Esophagus (tissue), 2 donors: ENCODE measurements at regions not wholly inside any gene's neighbourhood (a gene's known extent, or its start where the extent isn't known, plus 50 kb on each side); places are given as distances from the start of the nearest gene placed in this dataset.

Experiments used
- H3K27ac ChIP-seq, 2 donors: one replicate each; pipeline ENCODE4 v1.5.1; 2013; ENCODE audit warnings: low read depth in 2 of 2, mild to moderate bottlenecking in 2 of 2, inconsistent platforms in 1 of 2, low read length in 1 of 2, moderate library complexity in 1 of 2
- H3K27me3 ChIP-seq, 2 donors: one replicate each; pipeline ENCODE4 v1.6.1; 2013; ENCODE audit warnings: low read length in 2 of 2, control low read depth in 1 of 2, mild to moderate bottlenecking in 1 of 2; ENCODE audit not compliant: insufficient read depth in 2 of 2, control insufficient read depth in 1 of 2
- H3K36me3 ChIP-seq, 2 donors: one replicate each; pipeline ENCODE4 v1.6.1; 2013; ENCODE audit warnings: low read length in 1 of 2; ENCODE audit not compliant: control insufficient read depth in 2 of 2, insufficient read depth in 2 of 2
- H3K4me1 ChIP-seq, 2 donors: one replicate each; pipeline ENCODE4 v1.6.1; 2013; ENCODE audit warnings: low read length in 1 of 2; ENCODE audit not compliant: control insufficient read depth in 2 of 2, insufficient read depth in 2 of 2
- H3K4me3 ChIP-seq, 2 donors: one replicate each; pipeline ENCODE4 v1.5.1; 2013; ENCODE audit warnings: low read length in 2 of 2, mild to moderate bottlenecking in 2 of 2, low read depth in 1 of 2, moderate library complexity in 1 of 2
- H3K9me3 ChIP-seq, 2 donors: one replicate each; pipeline ENCODE4 v1.6.1; 2013; ENCODE audit warnings: mild to moderate bottlenecking in 2 of 2, low read depth in 1 of 2, low read length in 1 of 2, moderate library complexity in 1 of 2; ENCODE audit not compliant: control insufficient read depth in 2 of 2, insufficient read depth in 1 of 2
- WGBS, 2 donors: extraction: QIAGEN DNeasy Blood & Tissue Kit; methylation state at CpG; one replicate each; pipeline ENCODE4 v1.1.7; 2013; 5-methylcytosine and 5-hydroxymethylcytosine counted together
- donor health status: healthy with polysubstance abuse.
- donor health status: Bipolar disorder and iron deficiency.

- peaks cover 3 to 12% of the 10 kb centered on the region in 2 donors for H3K9me3 ChIP-seq
- WGBS, 2 donors = 66 to 74% methylated on average over 5 of the region's 5 CpGs
- no peaks in the 10 kb centered on the region for H3K4me1 ChIP-seq
- no peaks in the 10 kb centered on the region for H3K36me3 ChIP-seq
- no peak overlapping the region for H3K27ac ChIP-seq
- H3K4me3 ChIP-seq = no peak overlapping the region
- H3K27me3 ChIP-seq = no peaks in the 10 kb centered on the region
Observed at GRCh38 chr7:68509603-68510002, 1088.7 kb upstream of the AUTS2 start.

GRCh38 chr7:68511281-68511680, 1087.0 kb upstream of the AUTS2 start:
- Histone ChIP-seq H3K4me3 (no peak overlapping the region), H3K27ac (no peak overlapping the region), H3K36me3 (no peaks in the 10 kb centered on the region), H3K9me3 (peaks cover 3 to 12% of the 10 kb centered on the region in 2 donors), H3K4me1 (no peaks in the 10 kb centered on the region), H3K27me3 (no peaks in the 10 kb centered on the region)
- WGBS, 2 donors = 49 to 50% methylated on average over 10 of the region's 10 CpGs

GRCh38 chr7:68512466-68512865, 1085.8 kb upstream of the AUTS2 start:
- 81 to 84% methylated on average over 5 of the region's 5 CpGs for WGBS, 2 donors

GRCh38 chr7:68518060-68518459, 1080.2 kb upstream of the AUTS2 start:
- H3K27me3 ChIP-seq = no peaks in the 10 kb centered on the region
- no peaks in the 10 kb centered on the region for H3K36me3 ChIP-seq
- no peaks in the 10 kb centered on the region for H3K4me1 ChIP-seq
- 89 to 94% methylated on average over 4 of the region's 4 CpGs for WGBS, 2 donors
- H3K27ac ChIP-seq = no peak overlapping the region
- peaks cover 0 to 3% of the 10 kb centered on the region in 2 donors for H3K9me3 ChIP-seq
- no peak overlapping the region for H3K4me3 ChIP-seq

More at GRCh38 chr7:68512466-68512865, 1085.8 kb upstream of the AUTS2 start:
- H3K9me3 ChIP-seq = peaks cover 3 to 12% of the 10 kb centered on the region in 2 donors
- no peaks in the 10 kb centered on the region for H3K27me3 ChIP-seq
- H3K27ac ChIP-seq = no peak overlapping the region
- no peak overlapping the region for H3K4me3 ChIP-seq
- H3K4me1 ChIP-seq = no peaks in the 10 kb centered on the region
- H3K36me3 ChIP-seq = no peaks in the 10 kb centered on the region

- no peaks in the 10 kb centered on the region for H3K27me3 ChIP-seq
- no peak overlapping the region for H3K27ac ChIP-seq
- H3K36me3 ChIP-seq = no peaks in the 10 kb centered on the region
- 83% methylated on average over 3 of the region's 3 CpGs for WGBS, 2 donors
- no peak overlapping the region for H3K4me3 ChIP-seq
- H3K9me3 ChIP-seq = peaks cover 0 to 3% of the 10 kb centered on the region in 2 donors
- no peaks in the 10 kb centered on the region for H3K4me1 ChIP-seq
Observed at GRCh38 chr7:68524126-68524525, 1074.1 kb upstream of the AUTS2 start.

GRCh38 chr7:68529221-68529620, 1069.1 kb upstream of the AUTS2 start:
- H3K27me3 ChIP-seq = no peaks in the 10 kb centered on the region
- no peak overlapping the region for H3K27ac ChIP-seq
- H3K36me3 ChIP-seq = no peaks in the 10 kb centered on the region
- H3K9me3 ChIP-seq = no peaks in the 10 kb centered on the region
- H3K4me3 ChIP-seq = no peak overlapping the region
- WGBS, 2 donors = 89 to 93% methylated on average over 4 of the region's 4 CpGs
- H3K4me1 ChIP-seq = no peaks in the 10 kb centered on the region

GRCh38 chr7:68535266-68535665, 1063.0 kb upstream of the AUTS2 start:
- no peaks in the 10 kb centered on the region for H3K36me3 ChIP-seq
- H3K4me1 ChIP-seq = no peaks in the 10 kb centered on the region
- H3K27ac ChIP-seq = no peak overlapping the region
- 81 to 87% methylated on average over 20 to 22 of the region's 22 CpGs for WGBS, 2 donors
- H3K27me3 ChIP-seq = no peaks in the 10 kb centered on the region
- no peaks in the 10 kb centered on the region for H3K9me3 ChIP-seq
- no peak overlapping the region for H3K4me3 ChIP-seq

- Histone ChIP-seq H3K36me3 (no peaks in the 10 kb centered on the region), H3K27ac (no peak overlapping the region), H3K4me3 (no peak overlapping the region), H3K9me3 (no peaks in the 10 kb centered on the region), H3K4me1 (no peaks in the 10 kb centered on the region), H3K27me3 (no peaks in the 10 kb centered on the region)
- 74% methylated on average over 6 of the region's 6 CpGs for WGBS, 2 donors
Observed at GRCh38 chr7:68537051-68537773, 1061.1 kb upstream of the AUTS2 start.

- no peak overlapping the region for H3K27ac ChIP-seq
- H3K27me3 ChIP-seq = no peaks in the 10 kb centered on the region
- WGBS, 2 donors = 73 to 74% methylated on average over 5 of the region's 5 CpGs
- H3K4me3 ChIP-seq = no peak overlapping the region
- H3K36me3 ChIP-seq = no peaks in the 10 kb centered on the region
- no peaks in the 10 kb centered on the region for H3K9me3 ChIP-seq
- no peaks in the 10 kb centered on the region for H3K4me1 ChIP-seq
Observed at GRCh38 chr7:68537774-68538071, 1060.6 kb upstream of the AUTS2 start.

- 67 to 69% methylated on average over 3 of the region's 3 CpGs for WGBS, 2 donors
- Histone ChIP-seq H3K27ac (no peak overlapping the region), H3K27me3 (no peaks in the 10 kb centered on the region)
Observed at GRCh38 chr7:68542831-68543230, 1055.4 kb upstream of the AUTS2 start.

More at GRCh38 chr7:68542831-68543230, 1055.4 kb upstream of the AUTS2 start:
- Histone ChIP-seq H3K9me3 (no peaks in the 10 kb centered on the region), H3K4me3 (no peak overlapping the region), H3K4me1 (no peaks in the 10 kb centered on the region), H3K36me3 (no peaks in the 10 kb centered on the region)
